ENCODE measurements at regions not wholly inside any gene's neighbourhood (a gene's known extent, or its start where the extent isn't known, plus 50 kb on each side); places are given as distances from the start of the nearest gene placed in this dataset.

- DNase-seq, result no peak
These were observed 366.3 kb downstream of the PLPP3 start for GRCh38 chr1:56213068-56213467.

- DNase-seq, result no peak
These were observed 367.2 kb downstream of the PLPP3 start for GRCh38 chr1:56212143-56212542.

- DNase-seq, result no peak
These were observed 373.0 kb downstream of the PLPP3 start for GRCh38 chr1:56206391-56206790.

- no peak for DNase-seq
These were observed 375.2 kb downstream of the PLPP3 start for GRCh38 chr1:56204206-56204605.

- DNase-seq, result no peak
These were observed 376.4 kb downstream of the PLPP3 start for GRCh38 chr1:56202796-56203492.

- no peak for DNase-seq
These were observed 377.2 kb downstream of the PLPP3 start for GRCh38 chr1:56202186-56202585.

- DNase-seq, result no peak
These were observed 378.5 kb downstream of the PLPP3 start for GRCh38 chr1:56200896-56201295.

GRCh38 chr1:56200442-56200841 lies 378.9 kb downstream of the PLPP3 start:
- no peak for DNase-seq

- DNase-seq, result no peak
These were observed 379.4 kb downstream of the PLPP3 start for GRCh38 chr1:56199956-56200355.

- no peak for DNase-seq
These were observed 380.3 kb downstream of the PLPP3 start for GRCh38 chr1:56199061-56199460.

GRCh38 chr1:56197946-56198345 lies 381.4 kb downstream of the PLPP3 start:
- DNase-seq, result no peak

- DNase-seq, result no peak
These were observed 382.5 kb downstream of the PLPP3 start for GRCh38 chr1:56196839-56197238.

- no peak for DNase-seq
These were observed 384.6 kb downstream of the PLPP3 start for GRCh38 chr1:56194701-56195300.

GRCh38 chr1:56193656-56194055 lies 385.7 kb downstream of the PLPP3 start:
- DNase-seq, result no peak

- no peak for DNase-seq
These were observed 388.0 kb downstream of the PLPP3 start for GRCh38 chr1:56191369-56191768.

- DNase-seq, result no peak
These were observed 388.5 kb downstream of the PLPP3 start for GRCh38 chr1:56190806-56191365.

- no peak for DNase-seq
These were observed 389.2 kb downstream of the PLPP3 start for GRCh38 chr1:56189946-56190805.

GRCh38 chr1:56189454-56189853 lies 389.9 kb downstream of the PLPP3 start:
- DNase-seq, result no peak

- no peak for DNase-seq
These were observed 390.5 kb downstream of the PLPP3 start for GRCh38 chr1:56188855-56189254.

- DNase-seq, result no peak
These were observed 391.1 kb downstream of the PLPP3 start for GRCh38 chr1:56188221-56188620.

GRCh38 chr1:56187405-56187804 lies 392.0 kb downstream of the PLPP3 start:
- no peak for DNase-seq

GRCh38 chr1:56185493-56185892 lies 393.9 kb downstream of the PLPP3 start:
- no peak for DNase-seq

GRCh38 chr1:56183151-56183550 lies 396.2 kb downstream of the PLPP3 start:
- no peak for DNase-seq

Measured in CD4-positive, alpha-beta T cell treated with Interleukin-21 for 1 hour (primary cell).